Psoas muscle (tissue), 7 donors: ENCODE measurements at regions not wholly inside any gene's neighbourhood (a gene's known extent, or its start where the extent isn't known, plus 50 kb on each side); places are given as distances from the start of the nearest gene placed in this dataset.

Source experiments
- ATAC-seq, 4 donors: fragments of 200-7000 bp; cut with Tn5 transposase; one replicate each; pipeline ENCODE4 v1.9.1; 2020; ENCODE audit warnings: moderate library complexity in 3 of 4, mild to moderate bottlenecking in 2 of 4
- DNase-seq, 2 donors: peaks; one replicate each; pipeline ENCODE4 v3.0.0-alpha.2; 2020
- H3K27ac ChIP-seq: fragments of 200-600 bp; one replicate; pipeline ENCODE4 v1.8.0; 2022
- H3K27me3 ChIP-seq, 3 donors: fragments of 200-600 bp in 1 of 3; one replicate each; pipeline versions ENCODE4 v1.6.1 to v1.8.0; 2013 to 2022; ENCODE audit warnings: low read length in 2 of 3, mild to moderate bottlenecking in 2 of 3, moderate library complexity in 1 of 3; ENCODE audit not compliant: insufficient read depth in 3 of 3
- H3K36me3 ChIP-seq, 2 donors: fragments of 200-600 bp in 1 of 2; one replicate each; pipeline versions ENCODE4 v1.6.1 to v1.8.0; 2013 to 2022; ENCODE audit warnings: low read depth in 1 of 2, mild to moderate bottlenecking in 1 of 2, moderate library complexity in 1 of 2; ENCODE audit not compliant: insufficient read depth in 1 of 2
- H3K4me1 ChIP-seq: fragments of 200-600 bp; one replicate; pipeline ENCODE4 v1.8.0; 2022
- H3K4me3 ChIP-seq: fragments of 200-600 bp; one replicate; pipeline ENCODE4 v1.8.0; 2022; ENCODE audit warnings: mild to moderate bottlenecking
- H3K9me3 ChIP-seq: fragments of 200-600 bp; one replicate; pipeline ENCODE4 v1.8.0; 2022
- WGBS, 3 donors: extraction: QIAGEN DNeasy Blood & Tissue Kit; methylation state at CpG; one replicate each; pipeline versions ENCODE4 v1.1.6 to v1.1.7; 2013; 5-methylcytosine and 5-hydroxymethylcytosine counted together
- intact Hi-C, 2 donors: fragments of 100-400 bp; cut with DNase I; formaldehyde crosslinking; loops; one replicate each; pipeline versions ENCODE4 v1.11.0 to v1.14.2; 2022
- TF ChIP-seq, protein P1 (sequence below): fragments of 200-600 bp; IDR thresholded peaks from one replicate; pipeline ENCODE4 v1.8.0; 2022; ENCODE audit warnings: antibody characterized with exemption
- donor health status: healthy with polysubstance abuse.
- donor health status: DM: no; HTN: no; CAD: no; lungs with moderate emphysema.
- donor health status: Bipolar disorder and iron deficiency.
- donor health status: healthy.
- donor health status: DM: yes; HTN: yes; CAD: no.
- donor health status: DM: no; HTN: no; CAD: no.
- donor health status: DM: yes; HTN: yes; CAD: no.

DNA sequence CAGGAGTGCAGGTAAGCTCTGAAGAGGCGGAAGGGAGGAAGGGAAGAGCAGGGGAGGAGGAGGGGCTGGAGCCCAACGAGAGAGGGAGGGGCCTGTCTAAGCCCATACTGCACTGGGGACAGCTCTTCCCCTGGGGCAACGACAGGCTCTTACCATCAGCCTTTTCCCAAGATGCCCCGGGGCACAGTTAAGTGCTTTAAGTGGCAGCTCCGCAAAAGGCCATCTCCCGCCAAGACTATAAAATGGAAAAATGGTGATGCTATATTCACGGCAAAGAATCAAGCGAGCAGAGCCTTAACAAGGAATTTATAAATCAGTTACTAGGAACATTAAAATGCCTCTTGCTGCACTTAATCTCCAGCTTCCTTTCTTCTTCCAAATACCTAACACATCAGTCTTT is 110.2 kb upstream of the NLRP1 start:
- Histone ChIP-seq H3K27ac (no peak overlapping the region), H3K36me3 (no peaks in the 10 kb centered on the region), H3K9me3 (peaks cover 3% of the 10 kb centered on the region), H3K4me1 (no peaks in the 10 kb centered on the region), H3K27me3 (peaks cover 0 to 9% (median 7%) of the 10 kb centered on the region in 3 donors), H3K4me3 (no peak overlapping the region)
- DNase-seq (no peak), ATAC-seq (no peak)
- 47 to 63% (median 53%) methylated on average over 8 of the region's 8 CpGs for WGBS, 3 donors
- intact Hi-C loops: no loop called here
- TF ChIP-seq, protein P1, sequence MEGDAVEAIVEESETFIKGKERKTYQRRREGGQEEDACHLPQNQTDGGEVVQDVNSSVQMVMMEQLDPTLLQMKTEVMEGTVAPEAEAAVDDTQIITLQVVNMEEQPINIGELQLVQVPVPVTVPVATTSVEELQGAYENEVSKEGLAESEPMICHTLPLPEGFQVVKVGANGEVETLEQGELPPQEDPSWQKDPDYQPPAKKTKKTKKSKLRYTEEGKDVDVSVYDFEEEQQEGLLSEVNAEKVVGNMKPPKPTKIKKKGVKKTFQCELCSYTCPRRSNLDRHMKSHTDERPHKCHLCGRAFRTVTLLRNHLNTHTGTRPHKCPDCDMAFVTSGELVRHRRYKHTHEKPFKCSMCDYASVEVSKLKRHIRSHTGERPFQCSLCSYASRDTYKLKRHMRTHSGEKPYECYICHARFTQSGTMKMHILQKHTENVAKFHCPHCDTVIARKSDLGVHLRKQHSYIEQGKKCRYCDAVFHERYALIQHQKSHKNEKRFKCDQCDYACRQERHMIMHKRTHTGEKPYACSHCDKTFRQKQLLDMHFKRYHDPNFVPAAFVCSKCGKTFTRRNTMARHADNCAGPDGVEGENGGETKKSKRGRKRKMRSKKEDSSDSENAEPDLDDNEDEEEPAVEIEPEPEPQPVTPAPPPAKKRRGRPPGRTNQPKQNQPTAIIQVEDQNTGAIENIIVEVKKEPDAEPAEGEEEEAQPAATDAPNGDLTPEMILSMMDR: no peak

GRCh38 chr17:5695480-5695879 is 111.2 kb upstream of the NLRP1 start:
- Histone ChIP-seq H3K27ac (no peak overlapping the region), H3K27me3 (peaks cover 0 to 13% (median 11%) of the 10 kb centered on the region in 3 donors), H3K9me3 (peaks cover 3% of the 10 kb centered on the region), H3K36me3 (no peaks in the 10 kb centered on the region), H3K4me1 (no peaks in the 10 kb centered on the region), H3K4me3 (no peak overlapping the region)
- 57 to 69% (median 68%) methylated on average over 3 of the region's 3 CpGs for WGBS, 3 donors
- TF ChIP-seq, protein P1: no peak
- intact Hi-C loops: no loop called here
- no peak for ATAC-seq
- DNase-seq: no peak

DNA sequence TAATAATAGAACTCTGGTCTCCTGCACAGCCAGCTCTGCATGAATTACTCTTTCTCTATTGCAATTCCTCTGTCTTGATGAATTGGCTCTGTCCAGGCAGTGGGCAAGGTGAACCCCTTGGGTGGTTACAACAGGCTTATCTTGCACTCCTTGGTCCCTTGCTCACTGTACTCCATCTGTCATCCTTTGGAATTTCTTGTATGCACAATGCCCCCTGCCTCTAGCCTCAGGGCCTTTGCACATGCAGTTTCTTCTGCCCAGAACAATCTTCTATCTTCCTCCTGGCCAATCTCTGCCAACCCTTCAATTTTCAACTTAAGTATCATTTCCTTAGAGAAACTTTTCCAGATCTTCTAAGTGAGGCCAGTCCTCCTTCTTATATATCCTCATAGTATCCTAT is 114.7 kb upstream of the NLRP1 start:
- Histone ChIP-seq H3K27ac (no peak overlapping the region), H3K4me3 (no peak overlapping the region), H3K9me3 (peaks cover 3% of the 10 kb centered on the region), H3K36me3 (no peaks in the 10 kb centered on the region), H3K4me1 (no peaks in the 10 kb centered on the region), H3K27me3 (peaks cover 0 to 26% (median 16%) of the 10 kb centered on the region in 3 donors)
- intact Hi-C loops: no loop called here
- DNase-seq: no peak
- ATAC-seq: no peak
- TF ChIP-seq, protein P1: no peak

GRCh38 chr17:5699814-5700213 is 115.5 kb upstream of the NLRP1 start:
- DNase-seq: no peak
- intact Hi-C loops: no loop called here
- H3K4me1 ChIP-seq: no peaks in the 10 kb centered on the region
- H3K9me3 ChIP-seq: peaks cover 3% of the 10 kb centered on the region
- no peaks in the 10 kb centered on the region for H3K36me3 ChIP-seq
- WGBS, 3 donors: 28 to 42% (median 36%) methylated on average over 7 of the region's 7 CpGs
- peaks cover 0 to 26% (median 16%) of the 10 kb centered on the region in 3 donors for H3K27me3 ChIP-seq
- no peak overlapping the region for H3K4me3 ChIP-seq
- TF ChIP-seq, protein P1: no peak
- no peak overlapping the region for H3K27ac ChIP-seq
- ATAC-seq: no peak

- no peak for DNase-seq
Measured at GRCh38 chr17:5700745-5701144, 116.4 kb upstream of the NLRP1 start.

More at GRCh38 chr17:5700745-5701144, 116.4 kb upstream of the NLRP1 start:
- Histone ChIP-seq H3K4me3 (no peak overlapping the region), H3K27ac (no peak overlapping the region), H3K27me3 (peaks cover 0 to 26% (median 16%) of the 10 kb centered on the region in 3 donors), H3K4me1 (no peaks in the 10 kb centered on the region), H3K36me3 (no peaks in the 10 kb centered on the region), H3K9me3 (peaks cover 3% of the 10 kb centered on the region)
- no peak for ATAC-seq
- WGBS, 3 donors: 61 to 73% (median 62%) methylated on average over 2 of the region's 2 CpGs
- TF ChIP-seq, protein P1: no peak
- intact Hi-C loops: no loop called here
